Stomach (tissue), 4 donors: ENCODE measurements at regions not wholly inside any gene's neighbourhood (a gene's known extent, or its start where the extent isn't known, plus 50 kb on each side); places are given as distances from the start of the nearest gene placed in this dataset.

Experiments used
- CTCF ChIP-seq, 7 experiments: fragments of 450-650 bp in 4 of 7; fragments of 200-600 bp in 3 of 7; sonication (generic) in 3 of 7; IDR thresholded peaks; one replicate each; pipeline ENCODE4 v1.5.1; 2016 to 2019; ENCODE audit warnings: antibody characterized with exemption in 7 of 7, control low read depth in 2 of 7, mild to moderate bottlenecking in 1 of 7
- POLR2A ChIP-seq, 4 donors: fragments of 450-650 bp; IDR thresholded peaks; one replicate each; pipeline ENCODE4 v1.6.1; 2016; ENCODE audit warnings: antibody characterized with exemption in 4 of 4, control low read depth in 2 of 4, mild to moderate bottlenecking in 1 of 4, moderate library complexity in 1 of 4
- POLR2AphosphoS5 ChIP-seq, 3 donors: sonication (generic); formaldehyde crosslinking; IDR thresholded peaks; one replicate each; pipeline ENCODE4 v1.6.1; 2016; ENCODE audit warnings: antibody characterized with exemption in 3 of 3

- TF ChIP-seq CTCF (IDR thresholded peaks at IDR 0.05) = no peak
- TF ChIP-seq POLR2A (IDR thresholded peaks at IDR 0.05) = no peak
- TF ChIP-seq POLR2AphosphoS5 (IDR thresholded peaks at IDR 0.05) = no peak
Observed at GRCh38 chr12:124703856-124704255, 136.4 kb upstream of the NCOR2 start.
